GM23248 (cell line): ENCODE measurements at regions not wholly inside any gene's neighbourhood (a gene's known extent, or its start where the extent isn't known, plus 50 kb on each side); places are given as distances from the start of the nearest gene placed in this dataset.

Experiments
- DNase-seq: peaks from one replicate; pipeline ENCODE4 v3.0.0-alpha.2; 2015
- H2AFZ ChIP-seq: fragments of 200-600 bp; sonication (generic); 2 replicates; pipeline ENCODE4 v1.6.1; 2016; ENCODE audit warnings: antibody characterized with exemption
- H3F3A ChIP-seq: fragments of 200-600 bp; sonication (generic); 2 replicates; pipeline ENCODE4 v1.6.1; 2016; ENCODE audit warnings: mild to moderate bottlenecking, antibody characterized with exemption, mixed run types; ENCODE audit not compliant: insufficient read depth
- H3K27ac ChIP-seq: fragments of 200-600 bp; sonication (generic); 2 replicates; pipeline ENCODE4 v1.5.1; 2016; ENCODE audit warnings: mild to moderate bottlenecking
- H3K27me3 ChIP-seq: fragments of 200-600 bp; sonication (generic); replicated peaks from 2 replicates; pipeline ENCODE4 v1.6.1; 2016; ENCODE audit warnings: mild to moderate bottlenecking; ENCODE audit not compliant: insufficient read depth
- H3K36me3 ChIP-seq: fragments of 200-600 bp; sonication (generic); 2 replicates; pipeline ENCODE4 v1.6.1; 2016; ENCODE audit warnings: low read depth, mild to moderate bottlenecking
- H3K4me1 ChIP-seq: fragments of 200-600 bp; sonication (generic); 2 replicates; pipeline ENCODE4 v1.6.1; 2016; ENCODE audit warnings: mild to moderate bottlenecking; ENCODE audit not compliant: insufficient read depth
- H3K4me2 ChIP-seq: fragments of 200-600 bp; sonication (generic); one replicate; pipeline ENCODE4 v1.6.1; 2016; ENCODE audit warnings: mild to moderate bottlenecking; ENCODE audit not compliant: unreplicated experiment
- H3K4me3 ChIP-seq: fragments of 200-600 bp; sonication (generic); 2 replicates; pipeline ENCODE4 v1.5.1; 2016; ENCODE audit warnings: mild to moderate bottlenecking
- H3K79me2 ChIP-seq: fragments of 200-600 bp; sonication (generic); 2 replicates; pipeline ENCODE4 v1.6.1; 2016; ENCODE audit warnings: mild to moderate bottlenecking; ENCODE audit not compliant: insufficient read depth
- H3K9ac ChIP-seq: fragments of 200-600 bp; sonication (generic); 2 replicates; pipeline ENCODE4 v1.6.1; 2016; ENCODE audit warnings: mild to moderate bottlenecking
- H3K9me2 ChIP-seq: fragments of 200-600 bp; sonication (generic); 2 replicates; pipeline ENCODE4 v1.6.1; 2016; ENCODE audit warnings: mixed run types, mild to moderate bottlenecking, moderate library complexity; ENCODE audit not compliant: insufficient read depth
- H3K9me3 ChIP-seq: fragments of 200-600 bp; sonication (generic); one replicate; pipeline ENCODE4 v1.6.1; 2017; ENCODE audit warnings: low read depth
- H4K20me1 ChIP-seq: fragments of 200-600 bp; sonication (generic); 2 replicates; pipeline ENCODE4 v1.6.0; 2016; ENCODE audit not compliant: insufficient read depth
- EZH2 ChIP-seq: fragments of 200-600 bp; sonication (generic); IDR thresholded peaks from 2 replicates; pipeline ENCODE4 v1.6.1; 2018; ENCODE audit warnings: antibody characterized with exemption, mild to moderate bottlenecking; ENCODE audit not compliant: insufficient read depth, poor library complexity, severe bottlenecking
- EZH2phosphoT487 ChIP-seq: fragments of 200-600 bp; sonication (generic); IDR thresholded peaks from 2 replicates; pipeline ENCODE4 v1.6.1; 2018; ENCODE audit warnings: antibody characterized with exemption, moderate library complexity, mild to moderate bottlenecking, low read depth; ENCODE audit not compliant: insufficient read depth
- WGBS, 2 experiments: methylation state at CpG; one replicate each; pipeline ENCODE4 v1.1.6; 2015 to 2017; ENCODE audit warnings: low lambda C conversion rate in 2 of 2, low coverage in 1 of 2; ENCODE audit errors: missing lambda C conversion rate in 2 of 2; 5-methylcytosine and 5-hydroxymethylcytosine counted together
- in situ Hi-C: fragments of 300-500 bp; cut with MboI; formaldehyde crosslinking; loops from 2 replicates; pipeline ENCODE4 v1.15.0; 2020

- Histone ChIP-seq H3K36me3 (no peaks in the 10 kb centered on the region), H2AFZ (no peak overlapping the region), H3K27ac (no peak overlapping the region), H3K4me1 (peaks cover 10% of the 10 kb centered on the region; the same call in 1 of the 2 replicates), H3K4me2 (no peak overlapping the region), H3K4me3 (no peak overlapping the region), H3K79me2 (no peaks in the 10 kb centered on the region), H3K27me3 (no peaks in the 10 kb centered on the region), H3K9me2 (no peaks in the 10 kb centered on the region), H3K9ac (no peak overlapping the region), H3F3A (no peaks in the 10 kb centered on the region; the same call in 1 of the 2 replicates), H4K20me1 (no peaks in the 10 kb centered on the region), H3K9me3 (no peaks in the 10 kb centered on the region)
- in situ Hi-C loops, result loop anchor here (25.0 kb wide), 2 partner anchors 587 to 787 kb away; partner anchors contain the start of gene PRDM1
- peak; percentile 45 for DNase-seq
- WGBS, 2 experiments, result 35 to 38% methylated on average over 3 of the region's 3 CpGs
- TF ChIP-seq EZH2 (no peak), EZH2phosphoT487 (no peak)
These were observed 97.0 kb upstream of the PREP start for GRCh38 chr6:105499931-105500330.

- TF ChIP-seq EZH2phosphoT487 (no peak), EZH2 (no peak)
These were observed 96.4 kb upstream of the PREP start for GRCh38 chr6:105499136-105499870.

GRCh38 chr6:105497549-105497948 lies 94.7 kb upstream of the PREP start:
- in situ Hi-C loops, result loop anchor here (25.0 kb wide), 2 partner anchors 590 to 790 kb away; partner anchors contain the start of gene PRDM1
- H3K27me3 ChIP-seq, result no peaks in the 10 kb centered on the region

More at GRCh38 chr6:105499136-105499870, 96.4 kb upstream of the PREP start:
- no peak overlapping the region for H3K4me2 ChIP-seq
- in situ Hi-C loops, result loop anchor here (25.0 kb wide), 2 partner anchors 588 to 788 kb away; partner anchors contain the start of gene PRDM1
- no peak overlapping the region for H3K4me3 ChIP-seq
- no peaks in the 10 kb centered on the region for H3K79me2 ChIP-seq
- no peak overlapping the region for H2AFZ ChIP-seq
- no peaks in the 10 kb centered on the region for H3K9me3 ChIP-seq
- DNase-seq, result no peak
- no peaks in the 10 kb centered on the region for H4K20me1 ChIP-seq
- H3F3A ChIP-seq, result no peaks in the 10 kb centered on the region; the same call in 1 of the 2 replicates
- no peak overlapping the region for H3K27ac ChIP-seq
- 98 to 99% methylated on average over 2 of the region's 2 CpGs for WGBS, 2 experiments
- H3K27me3 ChIP-seq, result no peaks in the 10 kb centered on the region
- H3K36me3 ChIP-seq, result no peaks in the 10 kb centered on the region
- no peak overlapping the region for H3K9ac ChIP-seq
- peaks cover 10% of the 10 kb centered on the region; the same call in 1 of the 2 replicates for H3K4me1 ChIP-seq
- H3K9me2 ChIP-seq, result no peaks in the 10 kb centered on the region

GRCh38 chr6:105495515-105495914 lies 92.6 kb upstream of the PREP start:
- peaks cover 10% of the 10 kb centered on the region; the same call in 1 of the 2 replicates for H3K4me1 ChIP-seq
- no peaks in the 10 kb centered on the region; the same call in 1 of the 2 replicates for H3F3A ChIP-seq
- H3K4me3 ChIP-seq, result no peak overlapping the region
- H3K27me3 ChIP-seq, result no peaks in the 10 kb centered on the region
- TF ChIP-seq EZH2phosphoT487 (no peak), EZH2 (no peak)
- H3K27ac ChIP-seq, result no peak overlapping the region
- no peak for DNase-seq
- H3K4me2 ChIP-seq, result no peak overlapping the region
- no peaks in the 10 kb centered on the region for H3K36me3 ChIP-seq
- 95% methylated on average over 6 of the region's 6 CpGs for WGBS, 2 experiments
- no peak overlapping the region for H2AFZ ChIP-seq
- in situ Hi-C loops, result loop anchor here (25.0 kb wide), 2 partner anchors 592 to 792 kb away; partner anchors contain the start of gene PRDM1
- H3K9ac ChIP-seq, result no peak overlapping the region
- no peaks in the 10 kb centered on the region for H3K9me3 ChIP-seq
- no peaks in the 10 kb centered on the region for H3K79me2 ChIP-seq
- H4K20me1 ChIP-seq, result no peaks in the 10 kb centered on the region
- H3K9me2 ChIP-seq, result no peaks in the 10 kb centered on the region

More at GRCh38 chr6:105497549-105497948, 94.7 kb upstream of the PREP start:
- no peak overlapping the region for H2AFZ ChIP-seq
- no peak overlapping the region for H3K4me2 ChIP-seq
- H3K79me2 ChIP-seq, result no peaks in the 10 kb centered on the region
- no peak for DNase-seq
- H3F3A ChIP-seq, result no peaks in the 10 kb centered on the region; the same call in 1 of the 2 replicates
- TF ChIP-seq EZH2phosphoT487, result no peak
- no peak for TF ChIP-seq EZH2
- H3K9me2 ChIP-seq, result no peaks in the 10 kb centered on the region
- no peak overlapping the region for H3K27ac ChIP-seq
- no peaks in the 10 kb centered on the region for H3K36me3 ChIP-seq
- H3K4me3 ChIP-seq, result no peak overlapping the region
- H3K9me3 ChIP-seq, result no peaks in the 10 kb centered on the region
- no peak overlapping the region for H3K9ac ChIP-seq
- peaks cover 10% of the 10 kb centered on the region; the same call in 1 of the 2 replicates for H3K4me1 ChIP-seq
- no peaks in the 10 kb centered on the region for H4K20me1 ChIP-seq
- 88 to 98% methylated on average over 2 of the region's 2 CpGs for WGBS, 2 experiments
